Neural progenitor cell (in vitro differentiated cells): ENCODE measurements at regions not wholly inside any gene's neighbourhood (a gene's known extent, or its start where the extent isn't known, plus 50 kb on each side); places are given as distances from the start of the nearest gene placed in this dataset.

Experiments used
- CTCF ChIP-seq: fragments of 200-600 bp; sonication (generic); IDR thresholded peaks from 2 replicates; pipeline ENCODE4 v1.5.1; 2017; ENCODE audit warnings: antibody characterized with exemption, mild to moderate bottlenecking
- EZH2 ChIP-seq: fragments of 200-600 bp; sonication (generic); IDR thresholded peaks from 2 replicates; pipeline ENCODE4 v1.6.1; 2017; ENCODE audit warnings: antibody characterized with exemption, mild to moderate bottlenecking, moderate library complexity
- EZH2phosphoT487 ChIP-seq: fragments of 200-600 bp; sonication (generic); IDR thresholded peaks from 2 replicates; pipeline ENCODE4 v1.6.1; 2017; ENCODE audit warnings: antibody characterized with exemption

DNA sequence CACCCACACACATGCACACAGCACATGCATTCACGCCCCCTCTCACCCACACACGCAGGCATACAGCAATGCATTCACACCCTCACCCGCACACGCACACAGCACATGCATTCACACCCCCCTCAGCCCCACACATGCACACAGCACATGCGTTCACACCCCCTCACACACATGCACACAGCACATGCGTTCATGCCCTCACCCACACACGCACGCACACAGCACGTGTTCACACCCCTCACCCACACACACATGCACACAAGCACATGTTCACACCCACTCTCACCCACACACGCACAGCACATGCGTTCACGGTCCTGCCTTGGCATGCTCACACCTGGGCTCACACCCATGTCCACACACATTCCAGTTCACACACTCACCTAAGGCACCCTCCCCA, 64.2 kb downstream of the ENGASE start:
- TF ChIP-seq CTCF (no peak), EZH2 (no peak), EZH2phosphoT487 (no peak)
